ENCODE measurements at regions not wholly inside any gene's neighbourhood (a gene's known extent, or its start where the extent isn't known, plus 50 kb on each side); places are given as distances from the start of the nearest gene placed in this dataset.
A peak's percentile ranks its signal among the peaks of the same experiment; 100 is the strongest.

DNA sequence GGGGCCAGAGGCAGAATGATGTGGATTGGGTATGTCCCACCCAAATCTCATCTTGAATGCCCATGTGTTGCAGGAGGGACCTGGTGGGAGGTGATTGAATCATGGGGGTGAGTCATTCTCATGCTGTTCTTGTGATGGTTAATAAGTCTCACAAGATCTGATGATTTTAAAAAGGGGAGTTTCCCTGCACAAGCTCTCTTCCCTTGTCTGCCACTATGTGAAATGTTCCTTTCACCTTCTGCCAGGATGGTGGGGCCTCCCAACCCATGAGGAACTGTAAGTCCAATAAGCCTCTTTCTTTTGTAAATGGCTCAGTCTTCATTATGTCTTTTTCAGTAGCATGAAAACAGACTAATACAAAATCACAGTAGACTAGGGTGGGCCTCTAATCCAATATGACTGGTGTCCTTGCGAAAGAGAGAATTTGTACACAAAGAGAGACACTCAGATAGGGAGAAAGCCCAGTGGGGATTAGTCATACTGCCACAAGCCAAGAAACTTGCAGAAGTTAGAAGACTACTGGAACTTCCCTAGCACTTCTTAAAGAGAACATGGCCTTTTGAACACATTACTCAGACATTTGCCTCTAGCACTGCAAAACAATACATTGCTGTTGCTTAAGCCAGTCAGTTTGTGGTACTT, 68.4 kb downstream of the ANXA1 start:
- in situ Hi-C loops (cut with MboI; ENCODE audit: low pct_unique_long_range_greater_than_20kb, low sequenced_read_pairs, unreplicated experiment): no loop called here
- TF ChIP-seq, protein P1, sequence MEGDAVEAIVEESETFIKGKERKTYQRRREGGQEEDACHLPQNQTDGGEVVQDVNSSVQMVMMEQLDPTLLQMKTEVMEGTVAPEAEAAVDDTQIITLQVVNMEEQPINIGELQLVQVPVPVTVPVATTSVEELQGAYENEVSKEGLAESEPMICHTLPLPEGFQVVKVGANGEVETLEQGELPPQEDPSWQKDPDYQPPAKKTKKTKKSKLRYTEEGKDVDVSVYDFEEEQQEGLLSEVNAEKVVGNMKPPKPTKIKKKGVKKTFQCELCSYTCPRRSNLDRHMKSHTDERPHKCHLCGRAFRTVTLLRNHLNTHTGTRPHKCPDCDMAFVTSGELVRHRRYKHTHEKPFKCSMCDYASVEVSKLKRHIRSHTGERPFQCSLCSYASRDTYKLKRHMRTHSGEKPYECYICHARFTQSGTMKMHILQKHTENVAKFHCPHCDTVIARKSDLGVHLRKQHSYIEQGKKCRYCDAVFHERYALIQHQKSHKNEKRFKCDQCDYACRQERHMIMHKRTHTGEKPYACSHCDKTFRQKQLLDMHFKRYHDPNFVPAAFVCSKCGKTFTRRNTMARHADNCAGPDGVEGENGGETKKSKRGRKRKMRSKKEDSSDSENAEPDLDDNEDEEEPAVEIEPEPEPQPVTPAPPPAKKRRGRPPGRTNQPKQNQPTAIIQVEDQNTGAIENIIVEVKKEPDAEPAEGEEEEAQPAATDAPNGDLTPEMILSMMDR (IDR thresholded peaks at IDR 0.05; ENCODE audit: extremely low read depth, insufficient read depth, missing control alignments): no peak
- peak; percentile 16 for DNase-seq (ENCODE audit: low spot score)

DNA sequence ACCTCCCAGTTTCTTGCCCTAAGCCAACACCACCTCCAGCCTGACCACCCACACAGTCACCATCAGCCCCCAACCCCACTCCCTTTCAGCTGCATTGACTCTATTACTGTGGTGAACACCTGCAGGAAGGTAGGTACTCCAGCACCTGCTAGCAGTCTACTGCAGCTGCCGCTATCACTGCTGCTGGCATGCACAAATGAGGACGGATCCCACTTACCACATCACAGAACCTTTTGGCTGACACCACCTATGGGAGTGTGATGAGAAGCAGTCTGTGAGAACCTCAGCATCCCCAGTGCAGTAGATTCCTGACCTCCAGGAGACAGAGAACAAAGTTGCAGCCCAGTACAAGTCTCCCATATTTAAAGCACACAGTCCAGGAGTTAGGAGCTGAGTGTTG, 71.9 kb downstream of the ANXA1 start:
- TF ChIP-seq, protein P1 (IDR thresholded peaks at IDR 0.05; ENCODE audit: extremely low read depth, insufficient read depth, missing control alignments): no peak
- no peak for DNase-seq (ENCODE audit: low spot score)
- in situ Hi-C loops (cut with MboI; ENCODE audit: low pct_unique_long_range_greater_than_20kb, low sequenced_read_pairs, unreplicated experiment): no loop called here

DNA sequence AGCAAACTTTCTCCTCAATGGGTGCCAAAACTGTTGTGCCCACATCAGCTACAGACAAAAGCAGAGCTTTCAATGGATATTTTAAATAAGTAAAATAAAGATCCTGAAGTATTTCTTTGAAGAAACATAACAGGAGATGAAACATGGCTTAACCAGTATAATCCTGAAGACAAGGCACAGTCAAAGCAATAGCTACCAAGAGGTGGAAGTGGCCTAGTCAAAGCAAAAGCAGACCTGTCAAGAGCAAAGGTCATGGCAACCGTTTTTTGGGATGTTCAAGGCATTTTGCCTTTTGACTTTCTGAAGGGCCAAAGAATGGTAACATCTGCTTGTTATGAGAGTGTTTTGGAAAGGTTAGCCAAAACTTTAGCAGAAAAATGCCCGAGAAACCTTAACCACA, 77.9 kb downstream of the ANXA1 start:
- DNase-seq (ENCODE audit: low spot score): no peak
- TF ChIP-seq, protein P1 (IDR thresholded peaks at IDR 0.05; ENCODE audit: extremely low read depth, insufficient read depth, missing control alignments): no peak
- in situ Hi-C loops (cut with MboI; ENCODE audit: low pct_unique_long_range_greater_than_20kb, low sequenced_read_pairs, unreplicated experiment): no loop called here

DNA sequence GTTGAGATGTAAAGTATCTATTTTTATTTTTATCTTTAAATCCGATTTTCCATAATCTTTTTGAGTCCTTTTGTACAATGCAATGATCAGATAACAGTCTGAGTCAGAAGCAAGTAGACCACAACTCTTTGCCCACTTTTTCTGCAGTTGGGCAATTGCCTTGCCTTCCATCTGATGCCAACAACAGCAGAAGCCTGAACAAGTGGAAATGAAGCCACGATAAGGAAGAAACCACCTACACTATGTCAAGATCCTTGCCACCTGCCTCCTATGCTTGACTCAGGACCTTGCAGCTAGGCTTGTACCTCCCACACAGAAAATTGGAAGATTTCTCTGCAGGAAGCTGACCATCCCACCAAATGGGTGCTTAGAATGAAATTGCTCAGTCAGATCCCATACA, 78.6 kb downstream of the ANXA1 start:
- in situ Hi-C loops (cut with MboI; ENCODE audit: low pct_unique_long_range_greater_than_20kb, low sequenced_read_pairs, unreplicated experiment): no loop called here
- TF ChIP-seq, protein P1 (IDR thresholded peaks at IDR 0.05; ENCODE audit: extremely low read depth, insufficient read depth, missing control alignments): no peak
- no peak for DNase-seq (ENCODE audit: low spot score)

DNA sequence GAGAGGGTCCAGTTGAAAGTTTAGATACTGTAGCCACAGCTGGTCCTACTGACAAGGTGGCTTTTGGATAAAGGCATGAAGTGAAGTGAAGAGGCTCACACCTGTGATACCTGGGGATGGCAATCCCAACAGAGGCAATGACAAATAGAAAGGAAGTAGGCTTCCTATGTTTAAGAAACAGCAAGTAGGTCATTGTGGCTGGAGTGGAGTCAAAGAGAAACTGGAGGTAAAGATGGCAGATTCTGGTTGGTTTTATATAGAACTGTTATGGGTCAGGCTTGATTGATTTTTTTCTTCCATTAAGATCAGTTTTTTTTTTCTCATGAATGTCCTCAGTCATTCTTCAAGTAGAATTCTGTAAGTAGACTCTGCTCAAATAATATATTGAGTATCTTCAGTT, 79.5 kb downstream of the ANXA1 start:
- TF ChIP-seq, protein P1 (IDR thresholded peaks at IDR 0.05; ENCODE audit: extremely low read depth, insufficient read depth, missing control alignments): no peak
- in situ Hi-C loops (cut with MboI; ENCODE audit: low pct_unique_long_range_greater_than_20kb, low sequenced_read_pairs, unreplicated experiment): no loop called here
- DNase-seq (ENCODE audit: low spot score): no peak

DNA sequence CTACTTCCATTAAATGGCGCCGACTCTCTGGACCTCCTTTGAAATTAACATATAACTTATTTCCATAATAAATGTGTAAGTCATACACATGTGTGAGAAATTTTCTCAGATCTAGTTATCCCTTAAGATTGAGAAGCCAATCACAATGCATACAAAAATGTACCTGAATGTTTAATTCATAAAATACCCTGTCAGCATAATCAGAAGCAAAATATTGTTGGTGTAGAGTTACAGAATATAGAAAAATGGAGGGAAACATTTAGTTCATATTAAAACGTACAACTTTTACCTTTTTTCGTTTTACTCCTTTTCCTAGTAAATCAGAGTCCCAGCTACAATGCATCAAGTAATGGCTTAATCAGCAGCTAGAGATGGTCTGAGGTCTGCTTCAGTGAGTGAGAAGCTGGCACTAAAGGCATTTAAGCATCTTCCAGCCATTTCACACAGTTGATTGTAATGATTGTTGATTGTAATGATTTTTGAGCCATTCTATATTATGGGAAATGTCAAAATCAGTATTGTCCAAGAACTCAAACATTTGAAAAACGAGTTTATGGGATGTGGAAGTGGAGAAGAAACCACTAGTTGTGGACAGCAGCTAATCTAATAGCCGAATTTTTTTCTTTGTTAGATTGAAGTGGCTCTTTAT, 81.8 kb downstream of the ANXA1 start:
- in situ Hi-C loops (cut with MboI; ENCODE audit: low pct_unique_long_range_greater_than_20kb, low sequenced_read_pairs, unreplicated experiment): no loop called here
- no peak for DNase-seq (ENCODE audit: low spot score)
- TF ChIP-seq, protein P1 (IDR thresholded peaks at IDR 0.05; ENCODE audit: extremely low read depth, insufficient read depth, missing control alignments): no peak
